Smooth muscle cell (in vitro differentiated cells): ENCODE measurements at regions not wholly inside any gene's neighbourhood (a gene's known extent, or its start where the extent isn't known, plus 50 kb on each side); places are given as distances from the start of the nearest gene placed in this dataset.
"Not testable (repeated sequence)": the region's sequence is repeated elsewhere in the genome, so short reads cannot be mapped to it uniquely, and the experiment has no call there.

Source experiments
- DNase-seq: peaks from one replicate; lab custom pipeline; 2025; ENCODE audit not compliant: unreplicated experiment; lab: John Stamatoyannopoulos, UW
- H2AFZ ChIP-seq: fragments of 200-600 bp; sonication (generic); 2 replicates; pipeline ENCODE4 v1.6.0; 2016; ENCODE audit warnings: antibody characterized with exemption, low read depth, mild to moderate bottlenecking
- H3F3A ChIP-seq: fragments of 200-600 bp; sonication (generic); 2 replicates; pipeline ENCODE4 v1.6.0; 2017; ENCODE audit warnings: antibody characterized with exemption, low read depth
- H3K27ac ChIP-seq: fragments of 200-600 bp; sonication (generic); 2 replicates; pipeline ENCODE4 v1.5.1; 2016; ENCODE audit warnings: low read depth, mild to moderate bottlenecking
- H3K27me3 ChIP-seq: fragments of 200-600 bp; sonication (generic); 2 replicates; pipeline ENCODE4 v1.6.1; 2016; ENCODE audit warnings: low read depth, mild to moderate bottlenecking
- H3K36me3 ChIP-seq: fragments of 200-600 bp; sonication (generic); 2 replicates; pipeline ENCODE4 v1.5.1; 2016; ENCODE audit warnings: low read depth
- H3K4me1 ChIP-seq: fragments of 200-600 bp; sonication (generic); 2 replicates; pipeline ENCODE4 v1.5.1; 2016; ENCODE audit warnings: low read depth
- H3K4me2 ChIP-seq: fragments of 200-600 bp; sonication (generic); 2 replicates; pipeline ENCODE4 v1.6.0; 2016; ENCODE audit warnings: mild to moderate bottlenecking
- H3K4me3 ChIP-seq: fragments of 200-600 bp; sonication (generic); 2 replicates; pipeline ENCODE4 v1.5.1; 2016; ENCODE audit warnings: mild to moderate bottlenecking
- H3K79me2 ChIP-seq: fragments of 200-600 bp; sonication (generic); 2 replicates; pipeline ENCODE4 v1.6.0; 2016; ENCODE audit warnings: low read depth, mild to moderate bottlenecking
- H3K9ac ChIP-seq: fragments of 200-600 bp; sonication (generic); 2 replicates; pipeline ENCODE4 v1.6.0; 2016; ENCODE audit warnings: low read depth
- H3K9me3 ChIP-seq: fragments of 200-600 bp; sonication (generic); replicated peaks from 2 replicates; pipeline ENCODE4 v1.5.1; 2016; ENCODE audit warnings: low read depth
- H4K20me1 ChIP-seq: fragments of 200-600 bp; sonication (generic); 2 replicates; pipeline ENCODE4 v1.6.0; 2016; ENCODE audit warnings: low read depth
- CTCF ChIP-seq: fragments of 200-600 bp; sonication (generic); IDR thresholded peaks from 2 replicates; pipeline ENCODE4 v1.5.1; 2017; ENCODE audit warnings: borderline replicate concordance, mild to moderate bottlenecking, antibody characterized with exemption; ENCODE audit not compliant: insufficient read depth, poor library complexity, severe bottlenecking
- WGBS: methylation state at CpG from one replicate; pipeline ENCODE4 v1.1.7; 2016; ENCODE audit warnings: low lambda C conversion rate; 5-methylcytosine and 5-hydroxymethylcytosine counted together

- Histone ChIP-seq H3K4me1 (no peaks in the 10 kb centered on the region), H3K9ac (no peak overlapping the region), H3K4me2 (no peak overlapping the region), H3F3A (no peaks in the 10 kb centered on the region), H3K4me3 (no peak overlapping the region), H2AFZ (no peak overlapping the region), H3K27ac (no peak overlapping the region), H3K9me3 (no peaks in the 10 kb centered on the region), H4K20me1 (no peaks in the 10 kb centered on the region), H3K27me3 (no peaks in the 10 kb centered on the region), H3K36me3 (no peaks in the 10 kb centered on the region), H3K79me2 (no peaks in the 10 kb centered on the region)
- no peak for DNase-seq
- 79% methylated on average over 1 of the region's 1 CpG for WGBS
- TF ChIP-seq CTCF = no peak
Observed at GRCh38 chr4:162770761-162771490, 395.8 kb downstream of the NAF1 start.

GRCh38 chr4:162767083-162767482 is 399.6 kb downstream of the NAF1 start:
- Histone ChIP-seq H2AFZ (no peak overlapping the region), H4K20me1 (no peaks in the 10 kb centered on the region), H3K27me3 (no peaks in the 10 kb centered on the region), H3K4me1 (no peaks in the 10 kb centered on the region), H3K27ac (no peak overlapping the region), H3K36me3 (no peaks in the 10 kb centered on the region), H3K79me2 (no peaks in the 10 kb centered on the region), H3K9ac (no peak overlapping the region), H3K4me3 (no peak overlapping the region), H3F3A (no peaks in the 10 kb centered on the region), H3K4me2 (no peak overlapping the region), H3K9me3 (no peaks in the 10 kb centered on the region)
- 90% methylated on average over 3 of the region's 3 CpGs for WGBS
- TF ChIP-seq CTCF = no peak
- no peak for DNase-seq

- no peaks in the 10 kb centered on the region for H3K36me3 ChIP-seq
- H3K9ac ChIP-seq = no peak overlapping the region
- no peaks in the 10 kb centered on the region for H3K27me3 ChIP-seq
- DNase-seq = no peak
- H2AFZ ChIP-seq = no peak overlapping the region
- H3K4me3 ChIP-seq = no peak overlapping the region
- H3K79me2 ChIP-seq = no peaks in the 10 kb centered on the region
- H3K9me3 ChIP-seq = no peaks in the 10 kb centered on the region
- H3K4me2 ChIP-seq = no peak overlapping the region
- TF ChIP-seq CTCF = no peak
- no peaks in the 10 kb centered on the region for H3F3A ChIP-seq
- WGBS = 71% methylated on average over 4 of the region's 4 CpGs
- H3K4me1 ChIP-seq = no peaks in the 10 kb centered on the region
- H4K20me1 ChIP-seq = no peaks in the 10 kb centered on the region
- no peak overlapping the region for H3K27ac ChIP-seq
Observed at GRCh38 chr4:162761965-162762364, 404.7 kb downstream of the NAF1 start.

- not testable (repeated sequence) for H3K9ac ChIP-seq, H2AFZ ChIP-seq, H3K4me2 ChIP-seq, H3K36me3 ChIP-seq, H3K27me3 ChIP-seq, H3K4me3 ChIP-seq, H4K20me1 ChIP-seq, H3K9me3 ChIP-seq, H3F3A ChIP-seq, H3K27ac ChIP-seq, DNase-seq, H3K79me2 ChIP-seq, H3K4me1 ChIP-seq
- 92% methylated on average over 11 of the region's 11 CpGs for WGBS
Observed at GRCh38 chr4:162740228-162740627, 426.5 kb downstream of the NAF1 start.

GRCh38 chr4:162739596-162739995 is 427.1 kb downstream of the NAF1 start:
- H3K4me1 ChIP-seq, DNase-seq, H3K36me3 ChIP-seq, H3K27ac ChIP-seq, H3K79me2 ChIP-seq, H2AFZ ChIP-seq, H3K4me2 ChIP-seq, H3K4me3 ChIP-seq, H3K9ac ChIP-seq, H4K20me1 ChIP-seq, H3K27me3 ChIP-seq, H3K9me3 ChIP-seq, H3F3A ChIP-seq: not testable (repeated sequence)
- WGBS = 98% methylated on average over 31 of the region's 32 CpGs
